K562 (cell line): ENCODE measurements at regions not wholly inside any gene's neighbourhood (a gene's known extent, or its start where the extent isn't known, plus 50 kb on each side); places are given as distances from the start of the nearest gene placed in this dataset.

ENCODE experiments used
- EZH2 ChIP-seq: IDR thresholded peaks from 2 replicates; pipeline ENCODE4 v1.6.1; 2012; ENCODE audit warnings: low read depth, mild to moderate bottlenecking, inconsistent platforms, low read length, borderline replicate concordance
- MEF2D ChIP-seq: conservative IDR thresholded peaks from 2 replicates; pipeline ENCODE4 v1.6.1; 2016; ENCODE audit warnings: low read depth, missing genetic modification characterization, missing compliant biosample characterization
- PCBP1 ChIP-seq: fragments of 200-400 bp; formaldehyde crosslinking; IDR thresholded peaks from 2 replicates; pipeline ENCODE4 v1.6.1; 2018; ENCODE audit warnings: mild to moderate bottlenecking, low read depth, low read length; ENCODE audit not compliant: poor library complexity, severe bottlenecking
- ZNF324 ChIP-seq: fragments of 250-450 bp; sonication (Bioruptor Pico); IDR thresholded peaks from 2 replicates; pipeline ENCODE4 v1.4.0; 2020; ENCODE audit warnings: mild to moderate bottlenecking
- ZNF431 ChIP-seq: sonication (generic); formaldehyde crosslinking; IDR thresholded peaks from 2 replicates; pipeline ENCODE4 v1.8.0; 2022; ENCODE audit warnings: mild to moderate bottlenecking, missing genetic modification reagents

GRCh38 chr6:151682251-151682650 lies 125.2 kb upstream of the ESR1 start:
- TF ChIP-seq PCBP1: no peak
- no peak for TF ChIP-seq MEF2D (tag)
- TF ChIP-seq ZNF324 (CRISPR knock-in tag): no peak
- no peak for TF ChIP-seq EZH2
- no peak for TF ChIP-seq ZNF431 (CRISPR knock-in tag)
